Astrocyte (in vitro differentiated cells and primary cell): ENCODE measurements at regions not wholly inside any gene's neighbourhood (a gene's known extent, or its start where the extent isn't known, plus 50 kb on each side); places are given as distances from the start of the nearest gene placed in this dataset.

Experiments
- DNase-seq: peaks from one replicate; pipeline ENCODE4 v3.0.0-alpha.2; 2010; ENCODE audit warnings: low read depth
- FAIRE-seq: peaks from 2 replicates; lab custom pipeline; 2011; peaks lifted over from hg19 to GRCh38; lab: Jason Lieb, UNC
- H2AFZ ChIP-seq: 2 replicates; pipeline ENCODE4 v1.6.0; 2012; ENCODE audit warnings: low read depth, low read length, inconsistent platforms
- H3K27ac ChIP-seq: 2 replicates; pipeline ENCODE4 v1.5.1; 2011; ENCODE audit warnings: low read depth, low read length, inconsistent platforms
- H3K27me3 ChIP-seq: 2 replicates; pipeline ENCODE4 v1.6.0; 2011; ENCODE audit warnings: low read length, inconsistent platforms; ENCODE audit not compliant: insufficient read depth
- H3K36me3 ChIP-seq: 2 replicates; pipeline ENCODE4 v1.5.1; 2011; ENCODE audit warnings: low read length, inconsistent platforms; ENCODE audit not compliant: insufficient read depth
- H3K4me1 ChIP-seq: 2 replicates; pipeline ENCODE4 v1.5.1; 2011; ENCODE audit warnings: low read length, inconsistent platforms; ENCODE audit not compliant: insufficient read depth
- H3K4me2 ChIP-seq: 2 replicates; pipeline ENCODE4 v1.6.0; 2012; ENCODE audit warnings: low read length, inconsistent platforms
- H3K4me3 ChIP-seq: 2 replicates; pipeline ENCODE4 v1.5.1; 2011; ENCODE audit warnings: low read depth, mild to moderate bottlenecking, low read length, inconsistent platforms; ENCODE audit not compliant: insufficient read depth
- H3K79me2 ChIP-seq: 2 replicates; pipeline ENCODE4 v1.6.0; 2012; ENCODE audit warnings: mild to moderate bottlenecking, low read length, inconsistent platforms; ENCODE audit not compliant: insufficient read depth
- H3K9ac ChIP-seq: 2 replicates; pipeline ENCODE4 v1.6.0; 2012; ENCODE audit warnings: mild to moderate bottlenecking, low read length, inconsistent platforms
- H3K9me3 ChIP-seq: 2 replicates; pipeline ENCODE4 v1.5.1; 2012; ENCODE audit warnings: low read depth, mild to moderate bottlenecking, low read length, inconsistent platforms; ENCODE audit not compliant: insufficient read depth
- H4K20me1 ChIP-seq: 2 replicates; pipeline ENCODE4 v1.6.0; 2012; ENCODE audit warnings: low read length, inconsistent platforms; ENCODE audit not compliant: insufficient read depth
- H3K27ac Mint-ChIP-seq: one replicate; pipeline ENCODE4 v1.8.0; 2021; ENCODE audit warnings: mild to moderate bottlenecking, mixed read lengths; ENCODE audit not compliant: unreplicated experiment
- H3K27me3 Mint-ChIP-seq: one replicate; pipeline ENCODE4 v1.8.0; 2021; ENCODE audit warnings: low read depth, mixed read lengths; ENCODE audit not compliant: unreplicated experiment
- H3K36me3 Mint-ChIP-seq: one replicate; pipeline ENCODE4 v1.8.0; 2021; ENCODE audit warnings: low read depth, mixed read lengths; ENCODE audit not compliant: unreplicated experiment
- H3K4me1 Mint-ChIP-seq: one replicate; pipeline ENCODE4 v1.8.0; 2021; ENCODE audit warnings: low read depth, mixed read lengths; ENCODE audit not compliant: unreplicated experiment
- H3K4me3 Mint-ChIP-seq: one replicate; pipeline ENCODE4 v1.8.0; 2021; ENCODE audit warnings: mild to moderate bottlenecking, moderate library complexity, mixed read lengths; ENCODE audit not compliant: unreplicated experiment
- H3K9me3 Mint-ChIP-seq: one replicate; pipeline ENCODE4 v1.8.0; 2021; ENCODE audit warnings: mild to moderate bottlenecking, mixed read lengths; ENCODE audit not compliant: unreplicated experiment
- CTCF ChIP-seq: IDR thresholded peaks from 2 replicates; pipeline ENCODE4 v1.5.1; 2011; ENCODE audit warnings: low read depth, mild to moderate bottlenecking, inconsistent platforms, low read length, moderate library complexity; ENCODE audit not compliant: insufficient read depth
- EZH2 ChIP-seq: IDR thresholded peaks from 2 replicates; pipeline ENCODE4 v1.6.1; 2012; ENCODE audit warnings: mild to moderate bottlenecking, low read length, inconsistent platforms; ENCODE audit not compliant: insufficient read depth

GRCh38 chr9:13971966-13972655 lies 341.8 kb downstream of the NFIB start:
- H3K27me3 ChIP-seq, result no peaks in the 10 kb centered on the region
- H3K4me3 Mint-ChIP-seq, result no peak overlapping the region
- H3K27ac Mint-ChIP-seq, result no peak overlapping the region
- DNase-seq, result no peak
- H3K27me3 Mint-ChIP-seq, result peaks cover 4% of the 10 kb centered on the region
- H3K4me2 ChIP-seq, result no peak overlapping the region
- no peaks in the 10 kb centered on the region for H3K9me3 ChIP-seq
- H3K4me1 Mint-ChIP-seq, result peaks cover 5% of the 10 kb centered on the region
- TF ChIP-seq CTCF (no peak), EZH2 (no peak)
- H3K79me2 ChIP-seq, result no peaks in the 10 kb centered on the region
- H3K27ac ChIP-seq, result no peak overlapping the region
- no peaks in the 10 kb centered on the region for H3K36me3 Mint-ChIP-seq
- H4K20me1 ChIP-seq, result no peaks in the 10 kb centered on the region
- no peak overlapping the region for H2AFZ ChIP-seq
- H3K9ac ChIP-seq, result no peak overlapping the region
- H3K36me3 ChIP-seq, result no peaks in the 10 kb centered on the region
- H3K4me1 ChIP-seq, result peaks cover 3% of the 10 kb centered on the region
- H3K9me3 Mint-ChIP-seq, result no peaks in the 10 kb centered on the region
- FAIRE-seq, result no peak
- H3K4me3 ChIP-seq, result no peak overlapping the region

GRCh38 chr9:13971415-13971814 lies 342.5 kb downstream of the NFIB start:
- Mint-ChIP-seq H3K36me3 (no peaks in the 10 kb centered on the region), H3K27me3 (peaks cover 4% of the 10 kb centered on the region)
- H3K36me3 ChIP-seq, result no peaks in the 10 kb centered on the region

More at GRCh38 chr9:13971415-13971814, 342.5 kb downstream of the NFIB start:
- no peak for FAIRE-seq
- TF ChIP-seq EZH2 (no peak), CTCF (no peak)
- H3K4me1 ChIP-seq, result peaks cover 3% of the 10 kb centered on the region
- no peaks in the 10 kb centered on the region for H3K79me2 ChIP-seq
- no peak overlapping the region for H2AFZ ChIP-seq
- H3K27ac Mint-ChIP-seq, result no peak overlapping the region
- DNase-seq, result no peak
- no peak overlapping the region for H3K4me3 ChIP-seq
- no peak overlapping the region for H3K4me3 Mint-ChIP-seq
- H3K4me2 ChIP-seq, result no peak overlapping the region
- no peaks in the 10 kb centered on the region for H3K9me3 Mint-ChIP-seq
- no peaks in the 10 kb centered on the region for H3K27me3 ChIP-seq
- H3K27ac ChIP-seq, result no peak overlapping the region
- no peaks in the 10 kb centered on the region for H3K9me3 ChIP-seq
- no peaks in the 10 kb centered on the region for H4K20me1 ChIP-seq
- peaks cover 10% of the 10 kb centered on the region for H3K4me1 Mint-ChIP-seq
- H3K9ac ChIP-seq, result no peak overlapping the region
